ENCODE measurements at regions not wholly inside any gene's neighbourhood (a gene's known extent, or its start where the extent isn't known, plus 50 kb on each side); places are given as distances from the start of the nearest gene placed in this dataset.

GRCh38 chr4:141430686-141431085 lies 205.7 kb upstream of the IL15 start:
- Mint-ChIP-seq H3K9me3 (ENCODE audit: low read depth) (peaks cover 4% of the 10 kb centered on the region), H3K4me3 (ENCODE audit: low read depth) (no peak overlapping the region), H3K4me1 (ENCODE audit: low read depth) (no peaks in the 10 kb centered on the region), H3K27me3 (no peaks in the 10 kb centered on the region), H3K27ac (no peak overlapping the region), H3K36me3 (ENCODE audit: insufficient read depth) (no peaks in the 10 kb centered on the region)
- TF ChIP-seq, protein P1, sequence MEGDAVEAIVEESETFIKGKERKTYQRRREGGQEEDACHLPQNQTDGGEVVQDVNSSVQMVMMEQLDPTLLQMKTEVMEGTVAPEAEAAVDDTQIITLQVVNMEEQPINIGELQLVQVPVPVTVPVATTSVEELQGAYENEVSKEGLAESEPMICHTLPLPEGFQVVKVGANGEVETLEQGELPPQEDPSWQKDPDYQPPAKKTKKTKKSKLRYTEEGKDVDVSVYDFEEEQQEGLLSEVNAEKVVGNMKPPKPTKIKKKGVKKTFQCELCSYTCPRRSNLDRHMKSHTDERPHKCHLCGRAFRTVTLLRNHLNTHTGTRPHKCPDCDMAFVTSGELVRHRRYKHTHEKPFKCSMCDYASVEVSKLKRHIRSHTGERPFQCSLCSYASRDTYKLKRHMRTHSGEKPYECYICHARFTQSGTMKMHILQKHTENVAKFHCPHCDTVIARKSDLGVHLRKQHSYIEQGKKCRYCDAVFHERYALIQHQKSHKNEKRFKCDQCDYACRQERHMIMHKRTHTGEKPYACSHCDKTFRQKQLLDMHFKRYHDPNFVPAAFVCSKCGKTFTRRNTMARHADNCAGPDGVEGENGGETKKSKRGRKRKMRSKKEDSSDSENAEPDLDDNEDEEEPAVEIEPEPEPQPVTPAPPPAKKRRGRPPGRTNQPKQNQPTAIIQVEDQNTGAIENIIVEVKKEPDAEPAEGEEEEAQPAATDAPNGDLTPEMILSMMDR (IDR thresholded peaks at IDR 0.05; ENCODE audit: unreplicated experiment), result no peak
- DNase-seq (ENCODE audit: low spot score, unreplicated experiment), result no peak

DNA sequence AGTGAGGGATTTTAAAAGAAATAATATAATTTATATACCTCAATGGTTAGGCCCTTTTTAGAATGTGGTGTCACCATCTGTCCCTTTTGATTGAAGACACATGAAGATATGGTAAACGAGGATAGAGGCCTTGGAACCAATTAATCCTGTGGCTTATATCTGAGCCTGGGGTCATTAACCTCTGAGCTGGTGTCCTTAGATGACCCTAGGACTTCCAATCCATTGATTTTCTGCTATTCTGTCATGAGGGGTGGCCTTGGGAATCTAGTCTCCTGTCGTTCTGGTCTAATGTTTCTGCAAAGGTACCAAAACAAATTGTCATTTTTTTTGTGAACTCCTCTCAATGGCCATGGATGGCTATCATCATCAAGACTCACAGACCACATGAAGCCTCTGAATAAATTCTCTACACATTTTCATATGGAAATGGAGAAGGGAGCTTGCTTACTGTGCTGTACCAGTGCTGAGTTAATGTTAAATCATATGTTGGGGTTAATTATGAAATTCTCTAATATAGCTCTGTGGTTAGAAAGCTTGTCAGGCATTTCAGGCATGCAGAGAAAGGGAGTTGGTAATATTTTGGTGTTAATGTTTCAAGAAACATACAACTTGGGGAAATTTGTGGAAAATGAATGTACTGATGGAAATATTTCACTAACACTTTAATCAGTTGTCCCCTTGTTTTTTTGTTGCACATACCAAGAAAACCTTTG lies 204.2 kb upstream of the IL15 start:
- H3K4me3 Mint-ChIP-seq (ENCODE audit: low read depth), result no peak overlapping the region
- TF ChIP-seq, protein P1 (IDR thresholded peaks at IDR 0.05; ENCODE audit: unreplicated experiment), result no peak
- H3K4me1 Mint-ChIP-seq (ENCODE audit: low read depth), result no peaks in the 10 kb centered on the region
- no peak for DNase-seq (ENCODE audit: low spot score, unreplicated experiment)
- no peaks in the 10 kb centered on the region for H3K27me3 Mint-ChIP-seq
- no peak overlapping the region for H3K27ac Mint-ChIP-seq
- H3K9me3 Mint-ChIP-seq (ENCODE audit: low read depth), result peaks cover 4% of the 10 kb centered on the region
- H3K36me3 Mint-ChIP-seq (ENCODE audit: insufficient read depth), result no peaks in the 10 kb centered on the region

GRCh38 chr4:141435446-141436225 lies 200.7 kb upstream of the IL15 start:
- Mint-ChIP-seq H3K4me3 (ENCODE audit: low read depth) (no peak overlapping the region), H3K27me3 (no peaks in the 10 kb centered on the region)

DNA sequence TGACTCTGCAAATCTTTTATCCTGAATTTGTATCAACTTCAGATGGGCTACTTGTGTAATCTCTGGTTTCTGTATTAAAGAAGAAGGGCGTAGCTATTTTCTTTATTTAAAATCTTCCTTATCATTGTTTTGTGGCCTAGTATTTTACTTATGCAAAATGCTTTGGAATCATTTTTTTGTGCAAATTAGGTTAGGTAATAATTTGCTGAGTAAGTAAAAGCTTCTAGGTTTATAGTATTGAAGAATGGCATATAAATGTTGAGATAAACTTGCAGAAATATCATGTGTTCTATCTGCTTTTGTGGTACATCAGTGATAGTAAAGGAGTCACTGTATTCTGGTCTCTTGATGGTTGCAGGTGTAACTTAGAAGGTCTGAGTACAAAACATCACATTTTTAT lies 197.2 kb upstream of the IL15 start:
- no peaks in the 10 kb centered on the region for H3K4me1 Mint-ChIP-seq (ENCODE audit: low read depth)
- H3K27me3 Mint-ChIP-seq, result no peaks in the 10 kb centered on the region
- no peaks in the 10 kb centered on the region for H3K36me3 Mint-ChIP-seq (ENCODE audit: insufficient read depth)
- TF ChIP-seq, protein P1 (IDR thresholded peaks at IDR 0.05; ENCODE audit: unreplicated experiment), result no peak
- no peak for DNase-seq (ENCODE audit: low spot score, unreplicated experiment)
- H3K4me3 Mint-ChIP-seq (ENCODE audit: low read depth), result no peak overlapping the region
- H3K9me3 Mint-ChIP-seq (ENCODE audit: low read depth), result no peaks in the 10 kb centered on the region
- H3K27ac Mint-ChIP-seq, result no peak overlapping the region

More at GRCh38 chr4:141435446-141436225, 200.7 kb upstream of the IL15 start:
- TF ChIP-seq, protein P1 (IDR thresholded peaks at IDR 0.05; ENCODE audit: unreplicated experiment), result no peak
- Mint-ChIP-seq H3K9me3 (ENCODE audit: low read depth) (peaks cover 4% of the 10 kb centered on the region), H3K36me3 (ENCODE audit: insufficient read depth) (no peaks in the 10 kb centered on the region), H3K27ac (no peak overlapping the region), H3K4me1 (ENCODE audit: low read depth) (no peaks in the 10 kb centered on the region)
- no peak for DNase-seq (ENCODE audit: low spot score, unreplicated experiment)

DNA sequence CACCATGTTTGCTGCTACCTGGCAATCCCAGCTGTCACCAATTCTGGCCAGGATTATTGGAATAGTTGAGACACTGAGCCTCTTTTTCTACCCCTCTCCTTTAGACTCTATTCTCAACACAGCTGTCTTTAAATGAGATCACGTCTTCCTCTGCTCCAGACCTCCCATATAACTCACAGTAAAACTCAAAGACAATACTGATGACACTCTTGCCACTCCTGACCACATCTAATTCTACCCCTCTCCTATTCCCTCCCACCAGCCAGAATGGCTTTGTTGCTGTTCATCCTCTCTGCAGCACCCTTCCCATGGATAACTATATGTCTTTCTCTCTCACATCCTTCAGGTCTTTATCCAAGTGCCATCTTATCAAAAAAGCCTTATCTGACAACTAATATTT lies 188.6 kb upstream of the IL15 start:
- no peak overlapping the region for H3K4me3 Mint-ChIP-seq (ENCODE audit: low read depth)
- no peaks in the 10 kb centered on the region for H3K27me3 Mint-ChIP-seq
- no peaks in the 10 kb centered on the region for H3K36me3 Mint-ChIP-seq (ENCODE audit: insufficient read depth)
- H3K4me1 Mint-ChIP-seq (ENCODE audit: low read depth), result no peaks in the 10 kb centered on the region
- H3K9me3 Mint-ChIP-seq (ENCODE audit: low read depth), result no peaks in the 10 kb centered on the region
- no peak for DNase-seq (ENCODE audit: low spot score, unreplicated experiment)
- no peak overlapping the region for H3K27ac Mint-ChIP-seq
- TF ChIP-seq, protein P1 (IDR thresholded peaks at IDR 0.05; ENCODE audit: unreplicated experiment), result no peak

Measured in progenitor cell of endocrine pancreas (in vitro differentiated cells).